ENCODE measurements at regions not wholly inside any gene's neighbourhood (a gene's known extent, or its start where the extent isn't known, plus 50 kb on each side); places are given as distances from the start of the nearest gene placed in this dataset.

- peaks cover 22% of the 10 kb centered on the region for H3K27me3 ChIP-seq (ENCODE audit: control insufficient read depth, insufficient read depth, low read length)
- no peaks in the 10 kb centered on the region for H3K4me1 ChIP-seq (ENCODE audit: control insufficient read depth, insufficient read depth, low read length)
- CTCF ChIA-PET: no interaction called here
Observed at GRCh38 chr17:74119965-74120364, 83.5 kb upstream of the RPL38 start.

GRCh38 chr17:74123350-74123749 lies 80.1 kb upstream of the RPL38 start:
- ChIA-PET POLR2A (no interaction called here), CTCF (no interaction called here)
- ATAC-seq (no peak), DNase-seq (ENCODE audit: low read depth, low spot score) (no peak)
- Histone ChIP-seq H3K27me3 (ENCODE audit: control insufficient read depth, insufficient read depth, low read length) (peaks cover 3% of the 10 kb centered on the region), H3K9me3 (ENCODE audit: control insufficient read depth, insufficient read depth, low read depth, low read length) (no peaks in the 10 kb centered on the region), H3K4me3 (ENCODE audit: low read depth in 2 of 2, low read length in 2 of 2) (no peak overlapping the region), H3K4me1 (ENCODE audit: control insufficient read depth, insufficient read depth, low read length) (no peaks in the 10 kb centered on the region), H3K36me3 (ENCODE audit: control insufficient read depth, insufficient read depth, low read length) (no peaks in the 10 kb centered on the region), H3K27ac (ENCODE audit: low read length) (no peak overlapping the region)
- in situ Hi-C loops (cut with HindIII; ENCODE audit: low pct_unique_long_range_greater_than_20kb, low sequenced_read_pairs) (no loop called here), intact Hi-C loops (cut with micrococcal nuclease; ENCODE audit: unreplicated experiment) (no loop called here)
- TF ChIP-seq REST (IDR thresholded peaks at IDR 0.05; ENCODE audit: insufficient read depth in 1 of 2, low read depth in 2 of 2, low read length in 1 of 2) (no peak), TCF7L2 (IDR thresholded peaks at IDR 0.05; ENCODE audit: low read depth, low read length) (no peak), POLR2AphosphoS5 (IDR thresholded peaks at IDR 0.05; ENCODE audit: low read depth, low read length) (no peak), SIN3A (IDR thresholded peaks at IDR 0.05; ENCODE audit: borderline replicate concordance, insufficient read depth, low read depth, low read length) (no peak), CTCF (IDR thresholded peaks at IDR 0.05) (no peak)
- BruUV-seq (replicated peaks): no TSS peak

More at GRCh38 chr17:74119965-74120364, 83.5 kb upstream of the RPL38 start:
- Histone ChIP-seq H3K9me3 (ENCODE audit: control insufficient read depth, insufficient read depth, low read depth, low read length) (no peaks in the 10 kb centered on the region), H3K36me3 (ENCODE audit: control insufficient read depth, insufficient read depth, low read length) (no peaks in the 10 kb centered on the region), H3K4me3 (ENCODE audit: low read depth in 2 of 2, low read length in 2 of 2) (no peak overlapping the region), H3K27ac (ENCODE audit: low read length) (no peak overlapping the region)
- POLR2A ChIA-PET: no interaction called here
- no peak for DNase-seq (ENCODE audit: low read depth, low spot score)
- BruUV-seq (replicated peaks): no TSS peak
- TF ChIP-seq REST (IDR thresholded peaks at IDR 0.05; ENCODE audit: insufficient read depth in 1 of 2, low read depth in 2 of 2, low read length in 1 of 2) (no peak), POLR2AphosphoS5 (IDR thresholded peaks at IDR 0.05; ENCODE audit: low read depth, low read length) (no peak), SIN3A (IDR thresholded peaks at IDR 0.05; ENCODE audit: borderline replicate concordance, insufficient read depth, low read depth, low read length) (no peak), TCF7L2 (IDR thresholded peaks at IDR 0.05; ENCODE audit: low read depth, low read length) (no peak), CTCF (IDR thresholded peaks at IDR 0.05) (no peak)
- intact Hi-C loops (cut with micrococcal nuclease; ENCODE audit: unreplicated experiment) (no loop called here), in situ Hi-C loops (cut with HindIII; ENCODE audit: low pct_unique_long_range_greater_than_20kb, low sequenced_read_pairs) (no loop called here)
- no peak for ATAC-seq

Measured in Panc1 (cell line).